ENCODE measurements at regions not wholly inside any gene's neighbourhood (a gene's known extent, or its start where the extent isn't known, plus 50 kb on each side); places are given as distances from the start of the nearest gene placed in this dataset.

DNA sequence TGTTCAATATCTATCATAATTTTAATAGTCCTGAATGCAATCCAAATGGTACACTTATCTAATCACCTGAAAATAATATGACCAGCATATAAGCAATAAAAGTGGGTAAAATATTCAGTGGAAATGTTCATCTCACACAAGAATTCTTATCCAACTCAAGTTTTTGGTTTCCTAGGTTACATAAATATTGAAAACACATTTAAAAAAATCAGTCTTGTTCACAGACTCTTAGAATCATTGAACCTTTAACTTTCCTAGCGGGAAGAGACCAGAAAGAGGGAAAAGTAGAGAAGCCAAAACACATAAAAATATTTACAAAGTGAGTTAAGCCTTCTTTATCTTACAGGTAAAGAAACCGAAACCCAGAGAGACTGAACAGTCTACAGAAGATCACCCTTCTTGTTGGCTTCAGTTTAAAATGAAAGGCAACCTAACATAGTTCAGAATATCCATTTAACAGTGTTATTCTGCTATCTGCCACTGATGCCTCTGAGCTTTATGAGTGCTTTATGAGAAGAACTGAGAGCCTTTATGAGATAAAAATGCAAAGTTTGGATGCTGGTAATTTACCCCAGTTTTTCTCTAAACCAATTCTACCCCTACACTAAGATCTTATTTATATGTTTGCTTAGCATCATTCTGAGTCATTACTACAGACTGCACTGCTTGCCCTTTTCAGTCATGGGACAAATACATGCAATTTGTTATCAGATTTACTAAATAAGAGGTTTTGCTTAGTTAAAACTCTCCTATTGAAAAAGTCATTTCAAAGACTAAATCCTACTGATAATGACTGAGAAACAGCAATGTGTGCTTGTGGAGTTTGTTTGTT lies 453.3 kb upstream of the INTU start:
- TF ChIP-seq ZC3H10 (CRISPR knock-in tag; IDR thresholded peaks at IDR 0.05) (no peak), ZFP30 (CRISPR knock-in tag; IDR thresholded peaks at IDR 0.05) (no peak), CSDC2 (CRISPR knock-in tag; IDR thresholded peaks at IDR 0.05) (no peak), PPARA (CRISPR knock-in tag; IDR thresholded peaks at IDR 0.05; ENCODE audit: borderline replicate concordance) (no peak), TCF4 (CRISPR knock-in tag; IDR thresholded peaks at IDR 0.05; ENCODE audit: borderline replicate concordance) (no peak), ZNF70 (CRISPR knock-in tag; IDR thresholded peaks at IDR 0.05) (no peak), ZNF8 (CRISPR knock-in tag; IDR thresholded peaks at IDR 0.05) (no peak), GLIS3 (CRISPR knock-in tag; IDR thresholded peaks at IDR 0.05) (no peak), RARB (CRISPR knock-in tag; IDR thresholded peaks at IDR 0.05) (no peak)
- TF ChIP-seq, protein P1, sequence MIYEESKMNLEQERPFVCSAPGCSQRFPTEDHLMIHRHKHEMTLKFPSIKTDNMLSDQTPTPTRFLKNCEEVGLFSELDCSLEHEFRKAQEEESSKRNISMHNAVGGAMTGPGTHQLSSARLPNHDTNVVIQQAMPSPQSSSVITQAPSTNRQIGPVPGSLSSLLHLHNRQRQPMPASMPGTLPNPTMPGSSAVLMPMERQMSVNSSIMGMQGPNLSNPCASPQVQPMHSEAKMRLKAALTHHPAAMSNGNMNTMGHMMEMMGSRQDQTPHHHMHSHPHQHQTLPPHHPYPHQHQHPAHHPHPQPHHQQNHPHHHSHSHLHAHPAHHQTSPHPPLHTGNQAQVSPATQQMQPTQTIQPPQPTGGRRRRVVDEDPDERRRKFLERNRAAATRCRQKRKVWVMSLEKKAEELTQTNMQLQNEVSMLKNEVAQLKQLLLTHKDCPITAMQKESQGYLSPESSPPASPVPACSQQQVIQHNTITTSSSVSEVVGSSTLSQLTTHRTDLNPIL (CRISPR knock-in tag; IDR thresholded peaks at IDR 0.05; ENCODE audit: low read depth), result no peak
- TF ChIP-seq, protein P2, sequence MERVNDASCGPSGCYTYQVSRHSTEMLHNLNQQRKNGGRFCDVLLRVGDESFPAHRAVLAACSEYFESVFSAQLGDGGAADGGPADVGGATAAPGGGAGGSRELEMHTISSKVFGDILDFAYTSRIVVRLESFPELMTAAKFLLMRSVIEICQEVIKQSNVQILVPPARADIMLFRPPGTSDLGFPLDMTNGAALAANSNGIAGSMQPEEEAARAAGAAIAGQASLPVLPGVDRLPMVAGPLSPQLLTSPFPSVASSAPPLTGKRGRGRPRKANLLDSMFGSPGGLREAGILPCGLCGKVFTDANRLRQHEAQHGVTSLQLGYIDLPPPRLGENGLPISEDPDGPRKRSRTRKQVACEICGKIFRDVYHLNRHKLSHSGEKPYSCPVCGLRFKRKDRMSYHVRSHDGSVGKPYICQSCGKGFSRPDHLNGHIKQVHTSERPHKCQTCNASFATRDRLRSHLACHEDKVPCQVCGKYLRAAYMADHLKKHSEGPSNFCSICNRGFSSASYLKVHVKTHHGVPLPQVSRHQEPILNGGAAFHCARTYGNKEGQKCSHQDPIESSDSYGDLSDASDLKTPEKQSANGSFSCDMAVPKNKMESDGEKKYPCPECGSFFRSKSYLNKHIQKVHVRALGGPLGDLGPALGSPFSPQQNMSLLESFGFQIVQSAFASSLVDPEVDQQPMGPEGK (CRISPR knock-in tag; IDR thresholded peaks at IDR 0.05; ENCODE audit: borderline replicate concordance), result no peak
- TF ChIP-seq, protein P3, sequence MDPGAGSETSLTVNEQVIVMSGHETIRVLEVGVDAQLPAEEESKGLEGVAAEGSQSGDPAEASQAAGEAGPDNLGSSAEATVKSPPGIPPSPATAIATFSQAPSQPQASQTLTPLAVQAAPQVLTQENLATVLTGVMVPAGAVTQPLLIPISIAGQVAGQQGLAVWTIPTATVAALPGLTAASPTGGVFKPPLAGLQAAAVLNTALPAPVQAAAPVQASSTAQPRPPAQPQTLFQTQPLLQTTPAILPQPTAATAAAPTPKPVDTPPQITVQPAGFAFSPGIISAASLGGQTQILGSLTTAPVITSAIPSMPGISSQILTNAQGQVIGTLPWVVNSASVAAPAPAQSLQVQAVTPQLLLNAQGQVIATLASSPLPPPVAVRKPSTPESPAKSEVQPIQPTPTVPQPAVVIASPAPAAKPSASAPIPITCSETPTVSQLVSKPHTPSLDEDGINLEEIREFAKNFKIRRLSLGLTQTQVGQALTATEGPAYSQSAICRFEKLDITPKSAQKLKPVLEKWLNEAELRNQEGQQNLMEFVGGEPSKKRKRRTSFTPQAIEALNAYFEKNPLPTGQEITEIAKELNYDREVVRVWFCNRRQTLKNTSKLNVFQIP (CRISPR knock-in tag; IDR thresholded peaks at IDR 0.05; ENCODE audit: borderline replicate concordance, low read depth), result no peak
